ENCODE measurements at regions not wholly inside any gene's neighbourhood (a gene's known extent, or its start where the extent isn't known, plus 50 kb on each side); places are given as distances from the start of the nearest gene placed in this dataset.
"Not testable (repeated sequence)": the region's sequence is repeated elsewhere in the genome, so short reads cannot be mapped to it uniquely, and the experiment has no call there.

- H3K27ac ChIP-seq (ENCODE audit: insufficient read depth, low read length, poor library complexity, severe bottlenecking) = no peak overlapping the region
- peaks cover 3% of the 10 kb centered on the region for H3K4me1 ChIP-seq (ENCODE audit: control insufficient read depth, insufficient read depth, low read length, poor library complexity, severe bottlenecking)
- H3K9me3 ChIP-seq (ENCODE audit: control insufficient read depth, low read length) = no peaks in the 10 kb centered on the region
- H3K36me3 ChIP-seq (ENCODE audit: control insufficient read depth, insufficient read depth, low read length) = no peaks in the 10 kb centered on the region
- no peaks in the 10 kb centered on the region for H3K27me3 ChIP-seq (replicated peaks; ENCODE audit: control insufficient read depth, insufficient read depth, low read length, poor library complexity, severe bottlenecking)
- H3K4me3 ChIP-seq (ENCODE audit: insufficient read depth, low read depth, low read length, poor library complexity, severe bottlenecking) = no peak overlapping the region
- no peak for DNase-seq
Observed at GRCh38 chr14:106062502-106063272, 536.3 kb downstream of the TMEM121 start.

GRCh38 chr14:106067935-106068334 is 541.6 kb downstream of the TMEM121 start:
- H3K9me3 ChIP-seq (ENCODE audit: control insufficient read depth, low read length) = no peaks in the 10 kb centered on the region
- no peaks in the 10 kb centered on the region for H3K4me1 ChIP-seq (ENCODE audit: control insufficient read depth, insufficient read depth, low read length, poor library complexity, severe bottlenecking)
- H3K27me3 ChIP-seq (replicated peaks; ENCODE audit: control insufficient read depth, insufficient read depth, low read length, poor library complexity, severe bottlenecking) = no peaks in the 10 kb centered on the region
- no peak overlapping the region for H3K4me3 ChIP-seq (ENCODE audit: insufficient read depth, low read depth, low read length, poor library complexity, severe bottlenecking)
- no peak for DNase-seq
- no peak overlapping the region for H3K27ac ChIP-seq (ENCODE audit: insufficient read depth, low read length, poor library complexity, severe bottlenecking)
- no peaks in the 10 kb centered on the region for H3K36me3 ChIP-seq (ENCODE audit: control insufficient read depth, insufficient read depth, low read length)

- Histone ChIP-seq H3K4me1 (ENCODE audit: control insufficient read depth, insufficient read depth, low read length, poor library complexity, severe bottlenecking) (no peaks in the 10 kb centered on the region), H3K27me3 (replicated peaks; ENCODE audit: control insufficient read depth, insufficient read depth, low read length, poor library complexity, severe bottlenecking) (no peaks in the 10 kb centered on the region), H3K27ac (ENCODE audit: insufficient read depth, low read length, poor library complexity, severe bottlenecking) (no peak overlapping the region), H3K4me3 (ENCODE audit: insufficient read depth, low read depth, low read length, poor library complexity, severe bottlenecking) (no peak overlapping the region), H3K9me3 (ENCODE audit: control insufficient read depth, low read length) (no peaks in the 10 kb centered on the region), H3K36me3 (ENCODE audit: control insufficient read depth, insufficient read depth, low read length) (no peaks in the 10 kb centered on the region)
- DNase-seq = no peak
Observed at GRCh38 chr14:106069804-106070625, 543.6 kb downstream of the TMEM121 start.

GRCh38 chr14:106080922-106081321 is 554.5 kb downstream of the TMEM121 start:
- Histone ChIP-seq H3K27me3 (replicated peaks; ENCODE audit: control insufficient read depth, insufficient read depth, low read length, poor library complexity, severe bottlenecking) (no peaks in the 10 kb centered on the region), H3K9me3 (ENCODE audit: control insufficient read depth, low read length) (no peaks in the 10 kb centered on the region), H3K4me3 (ENCODE audit: insufficient read depth, low read depth, low read length, poor library complexity, severe bottlenecking) (no peak overlapping the region), H3K27ac (ENCODE audit: insufficient read depth, low read length, poor library complexity, severe bottlenecking) (no peak overlapping the region), H3K36me3 (ENCODE audit: control insufficient read depth, insufficient read depth, low read length) (no peaks in the 10 kb centered on the region), H3K4me1 (ENCODE audit: control insufficient read depth, insufficient read depth, low read length, poor library complexity, severe bottlenecking) (no peaks in the 10 kb centered on the region)
- DNase-seq = no peak

GRCh38 chr14:106081721-106082120 is 555.3 kb downstream of the TMEM121 start:
- not testable (repeated sequence) for H3K36me3 ChIP-seq (ENCODE audit: control insufficient read depth, insufficient read depth, low read length)

GRCh38 chr14:106083082-106083481 is 556.7 kb downstream of the TMEM121 start:
- Histone ChIP-seq H3K27me3 (replicated peaks; ENCODE audit: control insufficient read depth, insufficient read depth, low read length, poor library complexity, severe bottlenecking) (no peaks in the 10 kb centered on the region), H3K4me1 (ENCODE audit: control insufficient read depth, insufficient read depth, low read length, poor library complexity, severe bottlenecking) (no peaks in the 10 kb centered on the region), H3K4me3 (ENCODE audit: insufficient read depth, low read depth, low read length, poor library complexity, severe bottlenecking) (no peak overlapping the region), H3K9me3 (ENCODE audit: control insufficient read depth, low read length) (no peaks in the 10 kb centered on the region), H3K36me3 (ENCODE audit: control insufficient read depth, insufficient read depth, low read length) (no peaks in the 10 kb centered on the region), H3K27ac (ENCODE audit: insufficient read depth, low read length, poor library complexity, severe bottlenecking) (no peak overlapping the region)
- no peak for DNase-seq

More at GRCh38 chr14:106081721-106082120, 555.3 kb downstream of the TMEM121 start:
- H3K27ac ChIP-seq (ENCODE audit: insufficient read depth, low read length, poor library complexity, severe bottlenecking); H3K27me3 ChIP-seq (replicated peaks; ENCODE audit: control insufficient read depth, insufficient read depth, low read length, poor library complexity, severe bottlenecking); H3K4me1 ChIP-seq (ENCODE audit: control insufficient read depth, insufficient read depth, low read length, poor library complexity, severe bottlenecking); DNase-seq; H3K4me3 ChIP-seq (ENCODE audit: insufficient read depth, low read depth, low read length, poor library complexity, severe bottlenecking); H3K9me3 ChIP-seq (ENCODE audit: control insufficient read depth, low read length): not testable (repeated sequence)

- Histone ChIP-seq H3K27ac (ENCODE audit: insufficient read depth, low read length, poor library complexity, severe bottlenecking) (no peak overlapping the region), H3K27me3 (replicated peaks; ENCODE audit: control insufficient read depth, insufficient read depth, low read length, poor library complexity, severe bottlenecking) (no peaks in the 10 kb centered on the region), H3K4me1 (ENCODE audit: control insufficient read depth, insufficient read depth, low read length, poor library complexity, severe bottlenecking) (no peaks in the 10 kb centered on the region), H3K4me3 (ENCODE audit: insufficient read depth, low read depth, low read length, poor library complexity, severe bottlenecking) (no peak overlapping the region), H3K36me3 (ENCODE audit: control insufficient read depth, insufficient read depth, low read length) (no peaks in the 10 kb centered on the region), H3K9me3 (ENCODE audit: control insufficient read depth, low read length) (no peaks in the 10 kb centered on the region)
- DNase-seq = no peak
Observed at GRCh38 chr14:106087837-106088236, 561.5 kb downstream of the TMEM121 start.

GRCh38 chr14:106088860-106089259 is 562.5 kb downstream of the TMEM121 start:
- H3K4me1 ChIP-seq (ENCODE audit: control insufficient read depth, insufficient read depth, low read length, poor library complexity, severe bottlenecking); DNase-seq; H3K36me3 ChIP-seq (ENCODE audit: control insufficient read depth, insufficient read depth, low read length); H3K27ac ChIP-seq (ENCODE audit: insufficient read depth, low read length, poor library complexity, severe bottlenecking); H3K9me3 ChIP-seq (ENCODE audit: control insufficient read depth, low read length); H3K4me3 ChIP-seq (ENCODE audit: insufficient read depth, low read depth, low read length, poor library complexity, severe bottlenecking); H3K27me3 ChIP-seq (replicated peaks; ENCODE audit: control insufficient read depth, insufficient read depth, low read length, poor library complexity, severe bottlenecking): not testable (repeated sequence)

- Histone ChIP-seq H3K9me3 (ENCODE audit: control insufficient read depth, low read length) (no peaks in the 10 kb centered on the region), H3K4me1 (ENCODE audit: control insufficient read depth, insufficient read depth, low read length, poor library complexity, severe bottlenecking) (no peaks in the 10 kb centered on the region), H3K36me3 (ENCODE audit: control insufficient read depth, insufficient read depth, low read length) (no peaks in the 10 kb centered on the region), H3K4me3 (ENCODE audit: insufficient read depth, low read depth, low read length, poor library complexity, severe bottlenecking) (no peak overlapping the region), H3K27me3 (replicated peaks; ENCODE audit: control insufficient read depth, insufficient read depth, low read length, poor library complexity, severe bottlenecking) (no peaks in the 10 kb centered on the region), H3K27ac (ENCODE audit: insufficient read depth, low read length, poor library complexity, severe bottlenecking) (no peak overlapping the region)
- peak in 2 of 3 donors; percentile 25 to 44 for DNase-seq
Observed at GRCh38 chr14:106094654-106095189, 568.3 kb downstream of the TMEM121 start.

GRCh38 chr14:106107703-106108102 is 581.3 kb downstream of the TMEM121 start:
- Histone ChIP-seq H3K27ac (ENCODE audit: insufficient read depth, low read length, poor library complexity, severe bottlenecking) (no peak overlapping the region), H3K36me3 (ENCODE audit: control insufficient read depth, insufficient read depth, low read length) (no peaks in the 10 kb centered on the region), H3K4me1 (ENCODE audit: control insufficient read depth, insufficient read depth, low read length, poor library complexity, severe bottlenecking) (no peaks in the 10 kb centered on the region), H3K9me3 (ENCODE audit: control insufficient read depth, low read length) (no peaks in the 10 kb centered on the region), H3K27me3 (replicated peaks; ENCODE audit: control insufficient read depth, insufficient read depth, low read length, poor library complexity, severe bottlenecking) (no peaks in the 10 kb centered on the region), H3K4me3 (ENCODE audit: insufficient read depth, low read depth, low read length, poor library complexity, severe bottlenecking) (no peak overlapping the region)
- DNase-seq = no peak

Data from effector memory CD4-positive, alpha-beta T cell (primary cell).